HepG2 (cell line): ENCODE measurements at regions not wholly inside any gene's neighbourhood (a gene's known extent, or its start where the extent isn't known, plus 50 kb on each side); places are given as distances from the start of the nearest gene placed in this dataset.

Source experiments
- CBX2 ChIP-seq, 2 experiments: fragments of 200-600 bp in 1 of 2; sonication (generic); formaldehyde crosslinking in 1 of 2; IDR thresholded peaks; 2 replicates each; pipeline versions ENCODE4 v1.7.0 to v1.8.1; 2018 to 2022; ENCODE audit warnings: low read depth in 2 of 2, low read length in 1 of 2, mild to moderate bottlenecking in 1 of 2, missing genetic modification reagents in 1 of 2
- HDAC2 ChIP-seq: sonication (generic); formaldehyde crosslinking; IDR thresholded peaks from 2 replicates; pipeline ENCODE4 v1.4.0; 2020; ENCODE audit warnings: missing genetic modification reagents
- NFIB ChIP-seq: sonication (generic); formaldehyde crosslinking; IDR thresholded peaks from 2 replicates; pipeline ENCODE4 v1.9.0; 2021; ENCODE audit warnings: missing genetic modification reagents, mild to moderate bottlenecking, borderline replicate concordance
- NR2F2 ChIP-seq: IDR thresholded peaks from 2 replicates; pipeline ENCODE4 v1.6.1; 2012; ENCODE audit warnings: low read depth, inconsistent platforms, borderline replicate concordance
- PCBP1 ChIP-seq: fragments of 200-400 bp; formaldehyde crosslinking; IDR thresholded peaks from 2 replicates; pipeline ENCODE4 v1.6.1; 2017; ENCODE audit warnings: mild to moderate bottlenecking, low read depth, low read length, borderline replicate concordance
- RFX5 ChIP-seq: IDR thresholded peaks from 2 replicates; pipeline ENCODE4 v1.6.1; 2011; ENCODE audit warnings: low read depth, low read length, improper control_type of control experiment
- SYNCRIP ChIP-seq: fragments of 200-400 bp; formaldehyde crosslinking; IDR thresholded peaks from 2 replicates; pipeline ENCODE4 v1.6.1; 2018; ENCODE audit warnings: mild to moderate bottlenecking, low read depth, low read length; ENCODE audit not compliant: insufficient read depth
- ZBTB7A ChIP-seq: sonication (generic); formaldehyde crosslinking; IDR thresholded peaks from 2 replicates; pipeline ENCODE4 v1.8.0; 2022; ENCODE audit warnings: mild to moderate bottlenecking, missing genetic modification reagents
- ZNF33A ChIP-seq: sonication (generic); formaldehyde crosslinking; IDR thresholded peaks from 2 replicates; pipeline ENCODE4 v1.5.1; 2020; ENCODE audit warnings: missing genetic modification reagents, mild to moderate bottlenecking, moderate library complexity, borderline replicate concordance
- TF ChIP-seq, protein P1 (sequence below): sonication (generic); formaldehyde crosslinking; IDR thresholded peaks from 2 replicates; pipeline ENCODE4 v1.4.0; 2020; ENCODE audit warnings: mild to moderate bottlenecking, missing genetic modification reagents, borderline replicate concordance
- TF ChIP-seq, protein P2 (sequence below): IDR thresholded peaks from 2 replicates; pipeline ENCODE4 v1.6.1; 2016; ENCODE audit warnings: low read depth, borderline replicate concordance
- TF ChIP-seq, protein P3 (sequence below): sonication (generic); formaldehyde crosslinking; IDR thresholded peaks from 2 replicates; pipeline ENCODE4 v1.5.0; 2020; ENCODE audit warnings: missing genetic modification reagents
- TF ChIP-seq, protein P4 (sequence below): IDR thresholded peaks from 2 replicates; pipeline ENCODE4 v1.6.1; 2012; ENCODE audit warnings: low read depth, low read length, improper control_type of control experiment
- TF ChIP-seq, protein P5 (sequence below): sonication (generic); formaldehyde crosslinking; IDR thresholded peaks from 2 replicates; pipeline ENCODE4 v1.5.0; 2020; ENCODE audit warnings: mild to moderate bottlenecking, missing genetic modification reagents
- TF ChIP-seq, protein P6 (sequence below): sonication (generic); formaldehyde crosslinking; IDR thresholded peaks from 2 replicates; pipeline ENCODE4 v1.8.0; 2022; ENCODE audit warnings: missing genetic modification reagents, mild to moderate bottlenecking, moderate library complexity, borderline replicate concordance

DNA sequence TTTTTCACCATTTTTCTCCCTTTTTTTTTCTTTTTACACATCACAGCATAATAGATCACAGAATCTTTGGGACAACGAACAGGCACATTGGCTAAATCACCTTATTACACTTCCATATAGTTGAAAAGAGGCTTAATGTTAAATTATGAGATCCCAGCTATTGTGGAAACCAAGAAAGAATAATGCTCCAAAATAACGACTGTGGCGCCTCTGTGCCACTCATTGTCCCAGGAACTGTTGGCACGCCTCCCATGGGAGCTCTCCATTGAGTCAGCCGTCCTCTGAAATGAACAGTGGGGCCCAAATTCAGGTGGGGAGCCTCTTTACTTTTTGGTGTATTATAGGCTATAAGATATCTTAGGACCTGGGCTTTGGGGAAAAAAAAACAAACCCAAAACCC lies 82.2 kb upstream of the NFIB start (continued):
- TF ChIP-seq, protein P1, sequence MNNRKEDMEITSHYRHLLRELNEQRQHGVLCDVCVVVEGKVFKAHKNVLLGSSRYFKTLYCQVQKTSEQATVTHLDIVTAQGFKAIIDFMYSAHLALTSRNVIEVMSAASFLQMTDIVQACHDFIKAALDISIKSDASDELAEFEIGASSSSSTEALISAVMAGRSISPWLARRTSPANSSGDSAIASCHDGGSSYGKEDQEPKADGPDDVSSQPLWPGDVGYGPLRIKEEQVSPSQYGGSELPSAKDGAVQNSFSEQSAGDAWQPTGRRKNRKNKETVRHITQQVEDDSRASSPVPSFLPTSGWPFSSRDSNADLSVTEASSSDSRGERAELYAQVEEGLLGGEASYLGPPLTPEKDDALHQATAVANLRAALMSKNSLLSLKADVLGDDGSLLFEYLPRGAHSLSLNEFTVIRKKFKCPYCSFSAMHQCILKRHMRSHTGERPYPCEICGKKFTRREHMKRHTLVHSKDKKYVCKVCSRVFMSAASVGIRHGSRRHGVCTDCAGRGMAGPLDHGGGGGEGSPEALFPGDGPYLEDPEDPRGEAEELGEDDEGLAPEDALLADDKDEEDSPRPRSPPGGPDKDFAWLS (CRISPR knock-in tag): no peak
- TF ChIP-seq ZBTB7A (no peak), PCBP1 (no peak), CBX2 (IDR thresholded peaks at IDR 0.05; ENCODE audit: low read depth, low read length) (no peak), CBX2 (CRISPR knock-in tag; IDR thresholded peaks at IDR 0.05; ENCODE audit: low read depth) (no peak), RFX5 (no peak), NR2F2 (no peak), SYNCRIP (no peak), HDAC2 (CRISPR knock-in tag) (no peak), NFIB (CRISPR knock-in tag) (no peak), ZNF33A (no peak)
- TF ChIP-seq, protein P2, sequence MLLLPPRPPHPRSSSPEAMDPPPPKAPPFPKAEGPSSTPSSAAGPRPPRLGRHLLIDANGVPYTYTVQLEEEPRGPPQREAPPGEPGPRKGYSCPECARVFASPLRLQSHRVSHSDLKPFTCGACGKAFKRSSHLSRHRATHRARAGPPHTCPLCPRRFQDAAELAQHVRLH (CRISPR knock-in tag): no peak
- TF ChIP-seq, protein P3, sequence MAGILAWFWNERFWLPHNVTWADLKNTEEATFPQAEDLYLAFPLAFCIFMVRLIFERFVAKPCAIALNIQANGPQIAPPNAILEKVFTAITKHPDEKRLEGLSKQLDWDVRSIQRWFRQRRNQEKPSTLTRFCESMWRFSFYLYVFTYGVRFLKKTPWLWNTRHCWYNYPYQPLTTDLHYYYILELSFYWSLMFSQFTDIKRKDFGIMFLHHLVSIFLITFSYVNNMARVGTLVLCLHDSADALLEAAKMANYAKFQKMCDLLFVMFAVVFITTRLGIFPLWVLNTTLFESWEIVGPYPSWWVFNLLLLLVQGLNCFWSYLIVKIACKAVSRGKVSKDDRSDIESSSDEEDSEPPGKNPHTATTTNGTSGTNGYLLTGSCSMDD (CRISPR knock-in tag): no peak
- TF ChIP-seq, protein P4, sequence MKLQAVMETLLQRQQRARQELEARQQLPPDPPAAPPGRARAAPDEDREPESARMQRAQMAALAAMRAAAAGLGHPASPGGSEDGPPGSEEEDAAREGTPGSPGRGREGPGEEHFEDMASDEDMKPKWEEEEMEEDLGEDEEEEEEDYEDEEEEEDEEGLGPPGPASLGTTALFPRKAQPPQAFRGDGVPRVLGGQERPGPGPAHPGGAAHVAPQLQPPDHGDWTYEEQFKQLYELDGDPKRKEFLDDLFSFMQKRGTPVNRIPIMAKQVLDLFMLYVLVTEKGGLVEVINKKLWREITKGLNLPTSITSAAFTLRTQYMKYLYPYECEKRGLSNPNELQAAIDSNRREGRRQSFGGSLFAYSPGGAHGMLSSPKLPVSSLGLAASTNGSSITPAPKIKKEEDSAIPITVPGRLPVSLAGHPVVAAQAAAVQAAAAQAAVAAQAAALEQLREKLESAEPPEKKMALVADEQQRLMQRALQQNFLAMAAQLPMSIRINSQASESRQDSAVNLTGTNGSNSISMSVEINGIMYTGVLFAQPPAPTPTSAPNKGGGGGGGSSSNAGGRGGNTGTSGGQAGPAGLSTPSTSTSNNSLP: no peak
- TF ChIP-seq, protein P5, sequence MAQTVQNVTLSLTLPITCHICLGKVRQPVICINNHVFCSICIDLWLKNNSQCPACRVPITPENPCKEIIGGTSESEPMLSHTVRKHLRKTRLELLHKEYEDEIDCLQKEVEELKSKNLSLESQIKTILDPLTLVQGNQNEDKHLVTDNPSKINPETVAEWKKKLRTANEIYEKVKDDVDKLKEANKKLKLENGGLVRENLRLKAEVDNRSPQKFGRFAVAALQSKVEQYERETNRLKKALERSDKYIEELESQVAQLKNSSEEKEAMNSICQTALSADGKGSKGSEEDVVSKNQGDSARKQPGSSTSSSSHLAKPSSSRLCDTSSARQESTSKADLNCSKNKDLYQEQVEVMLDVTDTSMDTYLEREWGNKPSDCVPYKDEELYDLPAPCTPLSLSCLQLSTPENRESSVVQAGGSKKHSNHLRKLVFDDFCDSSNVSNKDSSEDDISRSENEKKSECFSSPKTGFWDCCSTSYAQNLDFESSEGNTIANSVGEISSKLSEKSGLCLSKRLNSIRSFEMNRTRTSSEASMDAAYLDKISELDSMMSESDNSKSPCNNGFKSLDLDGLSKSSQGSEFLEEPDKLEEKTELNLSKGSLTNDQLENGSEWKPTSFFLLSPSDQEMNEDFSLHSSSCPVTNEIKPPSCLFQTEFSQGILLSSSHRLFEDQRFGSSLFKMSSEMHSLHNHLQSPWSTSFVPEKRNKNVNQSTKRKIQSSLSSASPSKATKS (CRISPR knock-in tag): no peak
- TF ChIP-seq, protein P6, sequence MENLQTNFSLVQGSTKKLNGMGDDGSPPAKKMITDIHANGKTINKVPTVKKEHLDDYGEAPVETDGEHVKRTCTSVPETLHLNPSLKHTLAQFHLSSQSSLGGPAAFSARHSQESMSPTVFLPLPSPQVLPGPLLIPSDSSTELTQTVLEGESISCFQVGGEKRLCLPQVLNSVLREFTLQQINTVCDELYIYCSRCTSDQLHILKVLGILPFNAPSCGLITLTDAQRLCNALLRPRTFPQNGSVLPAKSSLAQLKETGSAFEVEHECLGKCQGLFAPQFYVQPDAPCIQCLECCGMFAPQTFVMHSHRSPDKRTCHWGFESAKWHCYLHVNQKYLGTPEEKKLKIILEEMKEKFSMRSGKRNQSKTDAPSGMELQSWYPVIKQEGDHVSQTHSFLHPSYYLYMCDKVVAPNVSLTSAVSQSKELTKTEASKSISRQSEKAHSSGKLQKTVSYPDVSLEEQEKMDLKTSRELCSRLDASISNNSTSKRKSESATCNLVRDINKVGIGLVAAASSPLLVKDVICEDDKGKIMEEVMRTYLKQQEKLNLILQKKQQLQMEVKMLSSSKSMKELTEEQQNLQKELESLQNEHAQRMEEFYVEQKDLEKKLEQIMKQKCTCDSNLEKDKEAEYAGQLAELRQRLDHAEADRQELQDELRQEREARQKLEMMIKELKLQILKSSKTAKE (CRISPR knock-in tag): no peak
- TF ChIP-seq, all 625 proteins: peak for 0
